Neural cell (in vitro differentiated cells): ENCODE measurements at regions not wholly inside any gene's neighbourhood (a gene's known extent, or its start where the extent isn't known, plus 50 kb on each side); places are given as distances from the start of the nearest gene placed in this dataset.

Experiments
- H2AFZ ChIP-seq: fragments of 200-600, 300-800 bp; sonication (generic), shearing (Covaris generic); 2 replicates; pipeline ENCODE4 v1.6.0; 2014; ENCODE audit warnings: low read depth, mild to moderate bottlenecking, antibody characterized with exemption, low read length, moderate library complexity
- H3F3A ChIP-seq: fragments of 200-600 bp; shearing (Covaris generic); 2 replicates; pipeline ENCODE4 v1.6.1; 2016; ENCODE audit warnings: mild to moderate bottlenecking, moderate library complexity, mixed read lengths, antibody characterized with exemption, low read length; ENCODE audit not compliant: insufficient read depth, poor library complexity, severe bottlenecking
- H3K27ac ChIP-seq: fragments of 200-600, 300-800 bp; sonication (generic), shearing (Covaris generic); 2 replicates; pipeline ENCODE4 v1.5.1; 2014; ENCODE audit warnings: mild to moderate bottlenecking, low read length, moderate library complexity
- H3K27me3 ChIP-seq: fragments of 300-800, 200-600 bp; sonication (generic), shearing (Covaris generic); 2 replicates; pipeline ENCODE4 v1.6.0; 2014; ENCODE audit warnings: mild to moderate bottlenecking, low read depth, low read length, moderate library complexity; ENCODE audit not compliant: insufficient read depth
- H3K36me3 ChIP-seq: fragments of 300-800, 200-600 bp; sonication (generic), shearing (Covaris generic); 2 replicates; pipeline ENCODE4 v1.5.1; 2014; ENCODE audit warnings: mild to moderate bottlenecking, antibody characterized with exemption, low read length, moderate library complexity; ENCODE audit not compliant: insufficient read depth
- H3K4me2 ChIP-seq: fragments of 300-800, 200-600 bp; sonication (generic), shearing (Covaris generic); 2 replicates; pipeline ENCODE4 v1.6.0; 2014; ENCODE audit warnings: mild to moderate bottlenecking, low read length
- H3K4me3 ChIP-seq: fragments of 300-800, 200-600 bp; sonication (generic), shearing (Covaris generic); 2 replicates; pipeline ENCODE4 v1.5.1; 2014; ENCODE audit warnings: mild to moderate bottlenecking, low read length, moderate library complexity
- H3K79me2 ChIP-seq: fragments of 200-600 bp; shearing (Covaris generic); replicated peaks from 2 replicates; pipeline ENCODE4 v1.6.0; 2014; ENCODE audit warnings: mild to moderate bottlenecking, low read length, moderate library complexity; ENCODE audit not compliant: insufficient read depth
- H3K9ac ChIP-seq: fragments of 300-800, 200-600 bp; sonication (generic), shearing (Covaris generic); 2 replicates; pipeline ENCODE4 v1.6.1; 2016; ENCODE audit warnings: mild to moderate bottlenecking, low read length, mixed read lengths
- H3K9me2 ChIP-seq: fragments of 200-600 bp; shearing (Covaris generic); 2 replicates; pipeline ENCODE4 v1.6.1; 2016; ENCODE audit warnings: mild to moderate bottlenecking, low read length, mixed read lengths; ENCODE audit not compliant: insufficient read depth
- H3K9me3 ChIP-seq: fragments of 200-600, 300-800 bp; sonication (generic), shearing (Covaris generic); 2 replicates; pipeline ENCODE4 v1.6.1; 2016; ENCODE audit warnings: mild to moderate bottlenecking, mixed run types, low read length, moderate library complexity, mixed read lengths
- H4K20me1 ChIP-seq: fragments of 200-600 bp; shearing (Covaris generic); 2 replicates; pipeline ENCODE4 v1.6.1; 2016; ENCODE audit warnings: mild to moderate bottlenecking, mixed run types; ENCODE audit not compliant: insufficient read depth
- EP300 ChIP-seq: fragments of 450-650 bp; conservative IDR thresholded peaks from 2 replicates; pipeline ENCODE4 v1.6.1; 2014; ENCODE audit warnings: antibody characterized with exemption, mild to moderate bottlenecking, moderate library complexity; ENCODE audit not compliant: poor library complexity, severe bottlenecking
- EZH2 ChIP-seq: fragments of 200-600, 300-800 bp; shearing (Covaris generic), sonication (generic); IDR thresholded peaks from 2 replicates; pipeline ENCODE4 v1.6.1; 2014; ENCODE audit warnings: antibody characterized with exemption, low read length, borderline replicate concordance, mild to moderate bottlenecking; ENCODE audit not compliant: insufficient read depth, poor library complexity, severe bottlenecking
- MXI1 ChIP-seq: fragments of 450-650 bp; conservative IDR thresholded peaks from 2 replicates; pipeline ENCODE4 v1.6.1; 2014; ENCODE audit warnings: antibody characterized with exemption, mild to moderate bottlenecking; ENCODE audit not compliant: poor library complexity, severe bottlenecking
- POLR2AphosphoS5 ChIP-seq: IDR thresholded peaks from 2 replicates; pipeline ENCODE4 v1.6.1; 2012
- RAD21 ChIP-seq: fragments of 450-650 bp; conservative IDR thresholded peaks from 2 replicates; pipeline ENCODE4 v1.6.1; 2014; ENCODE audit warnings: antibody characterized with exemption, mild to moderate bottlenecking, moderate library complexity
- REST ChIP-seq: IDR thresholded peaks from 2 replicates; pipeline ENCODE4 v1.6.1; 2012; ENCODE audit warnings: borderline replicate concordance
- SMC3 ChIP-seq: fragments of 450-650 bp; conservative IDR thresholded peaks from 2 replicates; pipeline ENCODE4 v1.6.1; 2014; ENCODE audit warnings: antibody characterized with exemption, mild to moderate bottlenecking, moderate library complexity; ENCODE audit not compliant: poor library complexity
- TAF1 ChIP-seq: IDR thresholded peaks from 2 replicates; pipeline ENCODE4 v1.6.1; 2012; ENCODE audit warnings: low read depth
- TF ChIP-seq, protein P1 (sequence below): fragments of 450-650 bp; IDR thresholded peaks from 2 replicates; pipeline ENCODE4 v1.5.1; 2014; ENCODE audit warnings: antibody characterized with exemption, mild to moderate bottlenecking, moderate library complexity; ENCODE audit not compliant: poor library complexity, severe bottlenecking

- H3K9ac ChIP-seq: no peak overlapping the region
- H3K4me3 ChIP-seq: no peak overlapping the region
- H4K20me1 ChIP-seq: no peaks in the 10 kb centered on the region
- H3F3A ChIP-seq: no peaks in the 10 kb centered on the region
- H3K27me3 ChIP-seq: no peaks in the 10 kb centered on the region
- no peaks in the 10 kb centered on the region for H3K9me3 ChIP-seq
- no peaks in the 10 kb centered on the region for H3K79me2 ChIP-seq
- TF ChIP-seq REST (no peak), RAD21 (no peak), EZH2 (no peak), MXI1 (no peak), SMC3 (no peak), POLR2AphosphoS5 (no peak), TAF1 (no peak), EP300 (no peak)
- TF ChIP-seq, protein P1, sequence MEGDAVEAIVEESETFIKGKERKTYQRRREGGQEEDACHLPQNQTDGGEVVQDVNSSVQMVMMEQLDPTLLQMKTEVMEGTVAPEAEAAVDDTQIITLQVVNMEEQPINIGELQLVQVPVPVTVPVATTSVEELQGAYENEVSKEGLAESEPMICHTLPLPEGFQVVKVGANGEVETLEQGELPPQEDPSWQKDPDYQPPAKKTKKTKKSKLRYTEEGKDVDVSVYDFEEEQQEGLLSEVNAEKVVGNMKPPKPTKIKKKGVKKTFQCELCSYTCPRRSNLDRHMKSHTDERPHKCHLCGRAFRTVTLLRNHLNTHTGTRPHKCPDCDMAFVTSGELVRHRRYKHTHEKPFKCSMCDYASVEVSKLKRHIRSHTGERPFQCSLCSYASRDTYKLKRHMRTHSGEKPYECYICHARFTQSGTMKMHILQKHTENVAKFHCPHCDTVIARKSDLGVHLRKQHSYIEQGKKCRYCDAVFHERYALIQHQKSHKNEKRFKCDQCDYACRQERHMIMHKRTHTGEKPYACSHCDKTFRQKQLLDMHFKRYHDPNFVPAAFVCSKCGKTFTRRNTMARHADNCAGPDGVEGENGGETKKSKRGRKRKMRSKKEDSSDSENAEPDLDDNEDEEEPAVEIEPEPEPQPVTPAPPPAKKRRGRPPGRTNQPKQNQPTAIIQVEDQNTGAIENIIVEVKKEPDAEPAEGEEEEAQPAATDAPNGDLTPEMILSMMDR: no peak
- no peaks in the 10 kb centered on the region for H3K36me3 ChIP-seq
- no peak overlapping the region for H2AFZ ChIP-seq
- H3K27ac ChIP-seq: no peak overlapping the region
- H3K4me2 ChIP-seq: no peak overlapping the region
- H3K9me2 ChIP-seq: no peaks in the 10 kb centered on the region
Observed at GRCh38 chr10:105579112-105579511, 938.0 kb downstream of the SORCS3 start.

DNA sequence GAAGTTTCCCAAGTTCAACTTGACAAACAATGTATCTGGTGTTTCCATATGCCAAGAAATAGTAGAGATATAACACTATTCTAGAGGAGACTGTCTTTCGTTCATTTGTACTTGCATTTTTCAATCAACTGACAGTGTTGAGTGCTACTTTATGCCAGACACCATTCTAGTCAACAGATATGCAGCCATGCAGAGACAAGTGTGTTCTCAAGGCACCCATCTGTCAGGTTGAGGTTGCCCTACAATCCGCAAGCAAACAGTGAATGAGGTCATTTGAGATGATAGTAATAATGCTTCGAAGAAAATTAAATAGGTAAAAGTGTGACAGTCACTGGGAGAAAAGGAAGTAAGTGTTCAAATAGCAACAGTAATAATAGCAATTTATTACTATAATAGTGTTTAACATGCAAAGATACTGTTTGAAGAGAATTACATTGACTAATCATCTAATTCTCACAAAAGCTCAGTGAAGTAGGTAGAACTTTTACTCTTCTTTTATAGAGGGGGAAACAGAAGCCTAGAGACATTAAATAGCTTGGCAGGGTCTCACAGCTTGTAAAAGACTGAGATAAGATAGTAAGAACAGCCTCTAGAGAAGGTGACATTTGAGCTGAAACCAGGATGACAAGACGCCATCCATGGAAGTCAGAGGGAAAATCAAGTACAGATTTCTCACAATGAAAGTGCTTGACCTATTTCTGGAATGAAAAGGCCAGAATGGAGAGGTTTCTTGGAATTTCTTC is 936.9 kb downstream of the SORCS3 start:
- Histone ChIP-seq H2AFZ (no peak overlapping the region), H3K9me2 (no peaks in the 10 kb centered on the region), H3K36me3 (no peaks in the 10 kb centered on the region), H3K27me3 (no peaks in the 10 kb centered on the region), H3F3A (no peaks in the 10 kb centered on the region), H3K4me3 (no peak overlapping the region), H3K4me2 (no peak overlapping the region), H3K9me3 (no peaks in the 10 kb centered on the region), H4K20me1 (no peaks in the 10 kb centered on the region), H3K79me2 (no peaks in the 10 kb centered on the region), H3K9ac (no peak overlapping the region), H3K27ac (no peak overlapping the region)
- TF ChIP-seq POLR2AphosphoS5 (no peak), RAD21 (no peak), REST (no peak), EP300 (no peak), TAF1 (no peak), EZH2 (no peak), SMC3 (no peak), MXI1 (no peak)
- TF ChIP-seq, protein P1: no peak
